IgD-negative memory B cell (primary cell): ENCODE measurements at regions not wholly inside any gene's neighbourhood (a gene's known extent, or its start where the extent isn't known, plus 50 kb on each side); places are given as distances from the start of the nearest gene placed in this dataset.
A peak's percentile ranks its signal among the peaks of the same experiment; 100 is the strongest.
"Not testable (repeated sequence)": the region's sequence is repeated elsewhere in the genome, so short reads cannot be mapped to it uniquely, and the experiment has no call there.

Experiments used
- H3K27ac Mint-ChIP-seq, 3 donors: one replicate each; pipeline ENCODE4 v1.8.0; 2020 to 2022; ENCODE audit warnings: mild to moderate bottlenecking in 3 of 3, mixed read lengths in 3 of 3, moderate library complexity in 1 of 3
- H3K27me3 Mint-ChIP-seq: one replicate; pipeline ENCODE4 v1.8.0; 2021; ENCODE audit warnings: mixed read lengths
- H3K36me3 Mint-ChIP-seq: one replicate; pipeline ENCODE4 v1.8.0; 2020; ENCODE audit warnings: mild to moderate bottlenecking, mixed read lengths
- H3K4me1 Mint-ChIP-seq, 3 donors: one replicate each; pipeline ENCODE4 v1.8.0; 2020 to 2022; ENCODE audit warnings: mixed read lengths in 3 of 3, mild to moderate bottlenecking in 1 of 3
- H3K4me3 Mint-ChIP-seq, 4 donors: one replicate each; pipeline ENCODE4 v1.8.0; 2020 to 2022; ENCODE audit warnings: mild to moderate bottlenecking in 4 of 4, mixed read lengths in 4 of 4, moderate library complexity in 3 of 4
- H3K9me3 Mint-ChIP-seq, 3 donors: one replicate each; pipeline ENCODE4 v1.8.0; 2020 to 2021; ENCODE audit warnings: mixed read lengths in 3 of 3, mild to moderate bottlenecking in 1 of 3

DNA sequence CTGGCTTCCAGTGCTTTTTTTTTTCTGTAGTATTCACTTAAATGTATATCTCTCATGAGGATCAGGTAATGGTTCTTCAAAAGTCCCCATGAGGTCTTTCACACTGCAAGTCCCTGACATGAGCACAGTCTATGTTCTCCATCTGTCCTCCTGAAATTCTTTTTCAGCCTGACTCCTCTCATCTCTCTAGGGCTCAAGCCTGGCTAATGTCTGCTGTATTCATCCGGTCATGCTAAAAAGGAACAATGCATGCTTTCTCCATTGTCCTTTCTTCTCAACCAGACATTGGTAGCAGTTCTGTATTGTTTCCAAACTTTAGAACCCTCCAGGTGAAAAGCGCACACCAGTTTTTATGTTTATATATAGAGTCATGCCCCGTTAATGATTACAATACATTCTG is 368.3 kb upstream of the OLFM3 start:
- Mint-ChIP-seq H3K27ac (no peak overlapping the region), H3K9me3 (peaks cover 0 to 3% (median 0%) of the 10 kb centered on the region in 3 donors), H3K27me3 (no peaks in the 10 kb centered on the region), H3K36me3 (no peaks in the 10 kb centered on the region), H3K4me3 (no peak overlapping the region), H3K4me1 (no peaks in the 10 kb centered on the region)

DNA sequence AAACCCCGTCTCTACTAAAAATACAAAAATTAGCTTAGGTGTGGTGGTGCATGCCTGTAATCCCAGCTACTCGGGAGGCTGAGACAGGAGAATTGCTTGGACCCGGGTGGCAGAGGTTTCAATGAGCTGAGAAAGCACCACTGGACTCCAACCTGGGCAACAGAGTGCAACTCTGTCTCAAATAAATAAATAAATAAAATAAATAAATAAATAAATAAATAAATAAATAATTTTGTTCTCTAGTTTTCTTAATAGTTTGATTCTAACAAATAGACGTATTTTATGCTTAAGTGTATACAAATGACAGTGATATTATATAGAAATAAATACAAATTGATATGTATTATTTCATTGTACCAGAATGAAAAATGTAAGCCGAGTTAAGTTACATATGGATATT is 339.9 kb upstream of the OLFM3 start:
- H3K9me3 Mint-ChIP-seq = peaks cover 0 to 2% (median 0%) of the 10 kb centered on the region in 3 donors
- H3K4me3 Mint-ChIP-seq = no peak overlapping the region
- H3K4me1 Mint-ChIP-seq = no peaks in the 10 kb centered on the region
- H3K27ac Mint-ChIP-seq = no peak overlapping the region
- no peaks in the 10 kb centered on the region for H3K36me3 Mint-ChIP-seq
- H3K27me3 Mint-ChIP-seq = no peaks in the 10 kb centered on the region

DNA sequence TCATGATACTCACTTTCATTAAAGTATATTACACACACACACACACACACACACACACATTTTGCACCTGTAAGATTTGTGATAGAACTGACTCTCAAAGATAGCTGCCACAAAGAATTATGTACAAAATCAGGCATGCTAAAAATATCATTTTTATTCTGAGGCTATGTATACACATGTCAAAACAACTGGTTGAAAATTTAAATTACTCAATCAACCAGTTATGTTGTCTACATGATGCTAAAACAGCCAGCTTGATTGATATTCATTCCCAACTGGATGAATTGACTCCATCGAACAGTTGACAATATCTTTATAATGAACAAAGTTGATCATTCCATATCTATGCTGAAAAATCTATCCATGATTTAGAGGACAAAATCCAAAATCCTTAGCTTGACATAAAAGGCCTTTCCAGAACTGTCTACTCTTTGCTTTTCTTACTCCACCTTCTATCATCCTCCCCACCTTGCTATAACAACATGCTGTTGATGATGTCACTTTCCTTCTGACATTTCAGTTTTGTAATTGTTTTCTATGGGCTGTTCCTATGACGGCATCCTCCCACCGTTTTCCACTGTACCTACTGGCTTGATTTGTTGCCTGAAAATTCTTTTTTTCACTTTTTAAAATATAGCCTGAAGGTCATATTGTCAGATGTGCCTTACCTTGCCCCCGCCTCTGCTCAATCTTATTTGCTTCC is 321.5 kb upstream of the OLFM3 start:
- Mint-ChIP-seq H3K36me3 (no peaks in the 10 kb centered on the region), H3K9me3 (peaks cover 4 to 5% (median 4%) of the 10 kb centered on the region in 3 donors), H3K4me3 (no peak overlapping the region), H3K27ac (no peak overlapping the region), H3K27me3 (peaks cover 1% of the 10 kb centered on the region), H3K4me1 (no peaks in the 10 kb centered on the region)

DNA sequence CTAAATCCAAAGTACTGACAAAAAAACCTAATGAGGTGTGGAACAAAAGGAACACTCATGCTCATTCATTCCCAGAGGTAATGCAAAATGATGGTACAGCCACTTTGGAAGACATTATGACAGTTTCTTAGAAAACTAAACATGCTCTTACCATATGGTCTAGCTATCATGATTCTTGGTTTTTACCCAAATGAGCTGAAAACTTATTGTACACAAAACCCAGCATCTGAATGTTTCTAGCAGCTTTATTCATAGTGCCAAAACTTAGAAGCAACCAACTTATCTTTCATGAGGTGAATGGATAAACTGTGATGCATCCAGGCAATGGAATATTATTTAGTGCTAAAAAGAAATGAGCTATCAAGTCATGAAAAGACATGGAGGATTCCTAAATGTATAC is 318.4 kb upstream of the OLFM3 start:
- no peaks in the 10 kb centered on the region for H3K4me1 Mint-ChIP-seq
- H3K4me3 Mint-ChIP-seq = no peak overlapping the region
- peaks cover 2 to 5% (median 4%) of the 10 kb centered on the region in 3 donors for H3K9me3 Mint-ChIP-seq
- H3K36me3 Mint-ChIP-seq = no peaks in the 10 kb centered on the region
- H3K27ac Mint-ChIP-seq = no peak overlapping the region
- peaks cover 1% of the 10 kb centered on the region for H3K27me3 Mint-ChIP-seq

DNA sequence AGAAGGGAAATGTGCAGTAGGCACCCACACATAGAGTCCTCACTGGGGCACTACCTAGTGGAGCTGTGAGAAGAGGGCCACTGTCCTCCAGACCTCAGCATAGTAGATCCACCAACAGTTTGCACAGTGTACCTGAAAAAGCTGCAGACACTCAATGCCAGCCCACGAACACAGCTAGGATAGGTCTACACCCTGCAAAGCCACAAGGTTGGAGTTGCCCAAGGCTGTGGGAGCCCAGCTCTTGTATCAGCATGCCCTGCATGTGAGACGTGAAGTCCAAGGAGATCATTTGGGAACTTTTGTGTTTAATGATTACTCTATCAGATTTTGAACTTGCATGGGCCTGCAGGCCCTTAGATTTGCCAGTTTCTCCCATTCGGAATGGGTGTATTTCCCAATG is 299.4 kb upstream of the OLFM3 start:
- peaks cover 2 to 20% (median 7%) of the 10 kb centered on the region in 3 donors for H3K9me3 Mint-ChIP-seq
- H3K27me3 Mint-ChIP-seq = no peaks in the 10 kb centered on the region
- no peak overlapping the region for H3K27ac Mint-ChIP-seq
- H3K4me1 Mint-ChIP-seq = no peaks in the 10 kb centered on the region
- no peaks in the 10 kb centered on the region for H3K36me3 Mint-ChIP-seq
- no peak overlapping the region for H3K4me3 Mint-ChIP-seq

DNA sequence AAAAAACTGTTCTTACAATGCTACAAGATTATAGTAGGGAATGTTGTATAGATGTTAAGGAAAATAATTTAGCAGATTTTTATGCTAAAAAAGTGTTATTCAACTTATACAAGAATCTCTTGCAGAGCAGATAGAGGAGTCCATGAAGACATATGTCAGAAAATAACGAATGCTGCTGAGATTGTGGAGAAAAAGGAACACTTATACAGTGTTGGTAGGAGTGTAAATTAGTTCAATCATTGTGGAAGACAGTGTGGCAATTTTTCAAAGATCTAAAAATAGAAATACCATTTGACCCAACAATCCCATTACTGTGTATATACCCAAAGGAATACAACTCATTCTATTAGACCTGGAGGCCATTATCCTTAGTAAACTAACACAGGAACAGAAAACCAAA is 286.2 kb upstream of the OLFM3 start:
- H3K4me1 Mint-ChIP-seq = no peaks in the 10 kb centered on the region

DNA sequence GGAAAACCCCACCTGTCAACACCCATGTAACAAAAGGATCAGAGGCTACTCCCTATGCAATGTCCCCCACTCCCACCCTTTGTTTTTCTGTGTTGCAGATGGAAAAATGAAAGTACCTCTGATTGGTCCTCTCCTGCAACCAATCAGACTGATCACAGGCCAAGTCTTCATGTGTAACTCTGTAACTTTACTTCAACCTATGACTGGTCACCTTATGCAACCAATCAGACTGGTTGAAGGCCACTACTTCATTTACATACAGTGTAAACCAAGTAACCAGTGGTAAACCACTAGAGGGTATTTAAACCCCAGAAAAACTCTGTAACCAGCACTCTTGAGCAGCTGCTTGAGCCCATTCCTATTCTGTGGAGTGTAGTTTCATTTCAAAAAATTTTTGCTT is 266.3 kb upstream of the OLFM3 start:
- Mint-ChIP-seq H3K9me3 (peaks cover 0 to 3% (median 2%) of the 10 kb centered on the region in 3 donors), H3K4me3 (no peak overlapping the region), H3K4me1 (peaks cover 0 to 3% (median 0%) of the 10 kb centered on the region in 3 donors), H3K36me3 (no peaks in the 10 kb centered on the region), H3K27ac (no peak overlapping the region), H3K27me3 (no peaks in the 10 kb centered on the region)

More for the DNA sequence above, 286.2 kb upstream of the OLFM3 start:
- Mint-ChIP-seq H3K27ac (peak overlapping the region in 1 of 3 donors; percentile 87), H3K27me3 (no peaks in the 10 kb centered on the region), H3K9me3 (peaks cover 0 to 11% (median 9%) of the 10 kb centered on the region in 3 donors), H3K4me3 (no peak overlapping the region), H3K36me3 (no peaks in the 10 kb centered on the region)

DNA sequence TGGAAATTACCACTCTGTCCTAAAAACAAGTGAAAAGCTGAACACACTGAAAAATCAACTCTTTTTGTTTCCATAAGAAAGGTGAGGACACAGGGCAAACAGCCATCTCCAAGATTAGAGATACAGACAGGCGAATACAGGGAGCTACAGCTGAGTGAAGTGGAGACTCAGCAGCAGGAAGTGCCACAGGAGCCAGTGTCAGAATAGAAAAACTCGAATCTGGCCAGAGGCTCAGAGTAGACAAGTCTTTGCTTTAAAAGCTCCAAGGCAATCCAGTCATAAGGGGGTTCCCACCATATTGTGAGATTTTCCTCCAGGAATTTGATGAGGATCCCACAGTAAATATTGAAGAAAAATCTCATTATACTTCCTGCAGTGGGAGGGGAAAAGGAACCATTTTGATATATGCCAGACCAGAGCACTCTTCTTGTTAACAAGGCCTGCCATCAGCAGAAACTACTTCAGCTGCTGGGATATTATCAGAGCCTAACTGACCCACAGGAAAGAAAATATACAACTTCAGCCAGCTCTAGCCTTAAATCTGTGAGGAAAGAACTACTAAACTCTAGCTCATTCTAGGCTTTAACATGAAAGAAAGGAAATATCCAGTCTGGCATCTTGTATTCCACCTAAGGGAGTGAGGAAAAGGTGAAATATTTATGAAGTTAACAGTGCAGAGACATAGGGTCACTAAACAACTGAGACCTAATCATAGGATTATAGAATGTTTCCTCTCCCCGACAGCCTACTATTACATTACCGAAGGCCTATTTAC is 256.2 kb upstream of the OLFM3 start:
- Mint-ChIP-seq H3K27ac (no peak overlapping the region), H3K9me3 (peaks cover 0 to 4% (median 0%) of the 10 kb centered on the region in 3 donors), H3K4me3 (no peak overlapping the region), H3K36me3 (no peaks in the 10 kb centered on the region), H3K4me1 (no peaks in the 10 kb centered on the region), H3K27me3 (no peaks in the 10 kb centered on the region)

DNA sequence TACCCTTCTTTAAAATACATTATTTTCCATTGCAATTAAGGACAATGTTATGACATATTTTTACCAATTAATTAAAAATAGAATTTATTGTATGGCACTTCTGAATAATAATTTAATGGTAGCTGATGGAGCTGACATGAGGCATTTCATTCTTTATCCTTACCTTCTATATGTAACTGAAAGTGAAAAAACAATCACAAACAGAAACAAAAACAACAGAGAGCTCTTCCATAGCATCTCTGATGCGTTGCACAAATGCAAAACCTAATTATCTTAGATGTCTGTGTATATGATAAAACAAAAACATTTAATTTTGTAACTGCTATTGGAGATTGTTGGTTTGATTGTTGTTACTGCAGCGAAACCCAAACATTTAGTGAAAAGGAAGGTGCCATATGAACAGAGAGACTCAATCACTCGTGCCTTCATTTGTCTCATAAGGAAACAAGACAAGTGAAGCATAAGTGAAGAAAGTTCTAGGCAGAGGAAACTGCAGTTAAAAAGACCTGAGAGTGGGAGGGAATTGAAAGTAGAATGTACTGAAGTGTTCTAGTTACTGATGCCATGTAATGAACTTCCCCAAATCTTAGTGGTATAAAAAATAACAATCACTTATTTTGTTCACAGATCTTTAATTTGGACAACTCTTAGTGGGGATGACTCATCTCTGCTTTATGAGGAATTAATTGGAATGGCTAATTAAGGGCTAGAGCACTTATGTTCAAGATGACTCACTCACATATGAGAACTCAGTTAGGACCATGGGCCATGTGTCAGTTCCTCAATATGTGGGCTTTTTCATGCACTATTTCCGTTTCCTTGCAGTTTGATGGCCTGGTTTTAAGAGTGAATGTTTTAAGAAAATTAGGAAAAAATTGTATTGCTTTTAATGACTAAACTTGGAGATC is 245.0 kb upstream of the OLFM3 start:
- no peak overlapping the region for H3K27ac Mint-ChIP-seq
- no peak overlapping the region for H3K4me3 Mint-ChIP-seq
- no peaks in the 10 kb centered on the region for H3K4me1 Mint-ChIP-seq
- H3K9me3 Mint-ChIP-seq = peaks cover 0 to 5% (median 2%) of the 10 kb centered on the region in 3 donors
- H3K36me3 Mint-ChIP-seq = no peaks in the 10 kb centered on the region
- H3K27me3 Mint-ChIP-seq = no peaks in the 10 kb centered on the region

DNA sequence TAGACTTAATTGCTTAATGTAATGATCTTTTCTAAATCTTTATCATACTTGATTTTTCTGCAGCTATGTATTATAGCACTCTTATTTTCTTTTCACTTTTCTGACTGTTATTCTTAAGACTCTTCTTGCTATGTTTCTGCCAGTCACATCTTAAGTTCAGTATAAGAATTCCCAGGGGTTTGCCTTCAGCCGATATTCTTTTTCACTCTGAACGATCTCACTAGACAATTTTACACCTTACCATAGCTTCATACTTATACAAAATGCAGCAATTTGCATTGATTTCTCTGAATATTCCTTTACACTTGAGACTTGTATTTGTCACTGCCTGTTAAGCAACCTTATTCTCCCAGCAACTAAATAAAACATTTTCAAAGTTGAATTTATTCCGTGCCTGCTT is 242.5 kb upstream of the OLFM3 start:
- H3K36me3 Mint-ChIP-seq = no peaks in the 10 kb centered on the region
- no peak overlapping the region for H3K27ac Mint-ChIP-seq
- H3K9me3 Mint-ChIP-seq = peaks cover 0 to 2% (median 0%) of the 10 kb centered on the region in 3 donors
- peak overlapping the region in 1 of 4 donors; percentile 7 for H3K4me3 Mint-ChIP-seq
- no peaks in the 10 kb centered on the region for H3K27me3 Mint-ChIP-seq
- no peaks in the 10 kb centered on the region for H3K4me1 Mint-ChIP-seq

DNA sequence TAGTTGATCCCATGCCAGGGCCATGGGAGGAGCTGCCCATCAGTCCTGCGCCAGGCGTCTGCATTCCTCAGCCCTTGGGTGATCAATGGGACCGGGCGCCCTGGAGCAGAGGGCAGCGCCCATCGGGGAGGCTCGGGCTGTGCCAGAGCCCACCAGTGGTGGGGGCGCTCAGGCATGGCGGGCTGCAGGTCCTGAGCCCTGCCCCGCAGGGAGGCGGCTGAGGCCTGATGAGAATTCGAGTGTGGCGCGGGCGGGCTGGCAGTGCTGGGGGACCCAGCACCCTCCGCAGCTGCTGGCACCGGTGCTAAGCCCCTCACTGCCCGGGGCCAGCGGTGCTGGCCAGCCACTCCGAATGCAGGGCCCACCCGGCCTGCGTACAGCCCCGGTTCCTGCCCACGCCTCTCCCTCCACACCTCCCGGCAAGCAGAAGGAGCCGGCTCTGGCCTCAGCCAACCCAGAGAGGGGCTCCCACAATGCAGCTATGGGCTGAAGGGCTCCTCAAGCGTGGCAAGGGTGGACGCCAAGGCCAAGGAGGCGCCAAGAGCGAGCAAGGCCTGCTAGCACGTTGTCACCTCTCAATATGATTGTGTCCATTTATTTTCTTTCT is 238.1 kb upstream of the OLFM3 start:
- H3K27ac Mint-ChIP-seq = no peak overlapping the region
- no peaks in the 10 kb centered on the region for H3K4me1 Mint-ChIP-seq
- no peaks in the 10 kb centered on the region for H3K36me3 Mint-ChIP-seq
- no peak overlapping the region for H3K4me3 Mint-ChIP-seq
- no peaks in the 10 kb centered on the region for H3K27me3 Mint-ChIP-seq
- H3K9me3 Mint-ChIP-seq = peaks cover 0 to 3% (median 0%) of the 10 kb centered on the region in 3 donors

DNA sequence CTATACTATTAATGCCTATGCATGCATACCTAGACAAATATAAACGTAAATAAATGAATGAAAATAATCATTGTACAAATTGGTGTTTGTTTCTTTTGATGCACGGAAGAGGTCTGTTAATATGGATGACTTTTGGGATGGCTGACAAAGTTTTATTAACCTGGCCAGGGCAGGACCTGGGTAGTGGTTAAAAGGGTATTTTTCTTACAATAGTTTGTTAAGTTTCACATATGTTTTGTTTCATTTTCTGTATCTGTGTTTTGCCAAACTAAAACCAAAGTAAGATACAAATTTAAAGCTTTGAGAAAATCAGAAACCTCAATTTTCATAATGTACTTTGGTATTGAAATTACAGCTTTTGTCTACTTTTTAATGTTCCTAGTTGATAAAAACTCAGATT is 222.7 kb upstream of the OLFM3 start:
- Mint-ChIP-seq H3K4me1 (no peaks in the 10 kb centered on the region), H3K36me3 (no peaks in the 10 kb centered on the region), H3K27me3 (no peaks in the 10 kb centered on the region), H3K4me3 (no peak overlapping the region), H3K27ac (no peak overlapping the region), H3K9me3 (peaks cover 2 to 6% (median 4%) of the 10 kb centered on the region in 3 donors)

DNA sequence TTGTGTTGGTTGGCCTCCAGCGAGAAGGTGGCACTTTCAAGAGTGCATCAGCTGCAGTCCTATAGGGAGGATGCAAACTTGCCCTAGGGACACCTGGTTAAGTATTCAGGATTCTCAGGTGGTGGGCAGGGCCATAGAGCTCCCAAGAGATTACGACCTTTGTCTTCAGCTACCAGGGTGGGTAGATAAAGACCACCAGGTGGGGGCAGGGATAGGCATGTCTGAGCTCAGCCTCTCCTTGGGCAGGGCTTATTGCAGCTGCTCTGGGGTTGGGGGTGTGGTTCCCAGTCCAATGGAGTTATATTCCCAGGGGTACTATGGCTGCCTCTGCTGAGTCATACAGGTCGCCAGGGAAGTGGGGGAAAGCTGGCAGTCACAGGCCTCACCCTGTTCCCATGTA is 214.2 kb upstream of the OLFM3 start:
- H3K27me3 Mint-ChIP-seq, H3K4me3 Mint-ChIP-seq, H3K4me1 Mint-ChIP-seq, H3K36me3 Mint-ChIP-seq: not testable (repeated sequence)
- peak overlapping the region in 1 of 3 donors; percentile 74 for H3K27ac Mint-ChIP-seq
- H3K9me3 Mint-ChIP-seq = peaks cover 2 to 18% (median 4%) of the 10 kb centered on the region in 3 donors

DNA sequence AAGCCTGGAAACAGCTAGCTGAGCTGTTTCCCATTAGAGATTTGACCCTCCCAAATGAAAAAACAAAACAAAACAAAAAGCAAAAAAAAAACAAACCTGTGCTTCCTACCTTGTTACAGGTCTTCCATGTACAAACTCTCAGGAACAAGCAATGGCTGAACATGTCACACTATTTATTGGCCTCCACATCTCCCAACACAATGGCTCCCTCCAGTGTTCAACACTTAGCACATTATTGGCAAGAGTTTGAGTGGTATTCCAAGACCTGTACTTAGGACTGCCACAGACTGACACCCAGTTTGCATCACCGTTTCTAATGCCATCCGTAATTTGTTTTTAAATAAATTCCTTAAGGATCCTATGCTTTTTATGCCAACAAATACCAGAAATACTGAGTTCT is 195.0 kb upstream of the OLFM3 start:
- Mint-ChIP-seq H3K36me3 (no peaks in the 10 kb centered on the region), H3K27me3 (no peaks in the 10 kb centered on the region), H3K4me1 (no peaks in the 10 kb centered on the region), H3K27ac (no peak overlapping the region), H3K4me3 (no peak overlapping the region), H3K9me3 (peaks cover 0 to 2% (median 0%) of the 10 kb centered on the region in 3 donors)

DNA sequence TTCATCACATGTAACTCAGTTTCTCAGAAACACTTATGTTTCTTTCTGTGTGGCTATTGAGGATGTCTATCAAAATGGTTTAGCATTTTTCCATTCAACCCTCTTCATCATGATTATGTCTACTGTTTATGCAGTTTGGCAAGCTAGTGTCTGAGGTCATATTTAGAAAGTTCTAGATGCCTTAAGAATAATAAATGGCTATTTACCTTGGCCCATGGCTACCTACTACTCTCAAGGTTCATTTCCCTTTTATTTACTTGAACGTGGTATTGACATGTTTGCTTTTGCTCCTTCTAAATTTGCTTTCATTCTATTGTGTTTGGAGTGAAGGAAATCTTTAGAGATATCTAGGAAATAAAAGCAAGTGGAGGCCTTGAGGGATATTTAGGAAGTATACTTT is 193.7 kb upstream of the OLFM3 start:
- no peaks in the 10 kb centered on the region for H3K4me1 Mint-ChIP-seq
- H3K27ac Mint-ChIP-seq = no peak overlapping the region
- H3K9me3 Mint-ChIP-seq = peaks cover 0 to 2% (median 0%) of the 10 kb centered on the region in 3 donors
- H3K27me3 Mint-ChIP-seq = no peaks in the 10 kb centered on the region
- no peak overlapping the region for H3K4me3 Mint-ChIP-seq
- no peaks in the 10 kb centered on the region for H3K36me3 Mint-ChIP-seq
